ENCODE measurements at regions not wholly inside any gene's neighbourhood (a gene's known extent, or its start where the extent isn't known, plus 50 kb on each side); places are given as distances from the start of the nearest gene placed in this dataset.

DNA sequence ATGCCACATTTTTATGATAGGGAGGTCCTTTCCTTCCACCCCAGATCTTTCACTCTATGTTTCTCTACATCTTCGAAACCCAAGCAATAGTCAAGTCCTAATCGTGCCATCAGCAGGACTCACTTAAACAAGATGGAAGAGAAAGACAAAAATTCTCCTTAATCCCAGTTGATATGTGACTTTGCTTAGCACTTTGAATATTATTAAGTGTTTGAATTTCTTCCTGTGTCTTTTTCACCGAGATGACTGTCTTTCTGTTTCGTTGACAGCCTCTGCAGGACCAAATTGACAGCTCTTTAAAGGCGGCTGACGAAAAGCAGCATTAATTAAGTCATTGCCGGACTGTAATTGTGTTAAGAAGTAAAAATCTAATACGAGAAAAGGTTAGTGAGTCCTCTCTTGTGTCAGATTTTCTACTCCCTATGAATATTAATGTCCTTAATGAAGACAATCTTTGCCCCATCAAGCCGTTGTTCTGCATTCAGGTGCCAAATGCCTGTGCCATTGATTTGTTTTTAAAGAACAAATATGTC, 208.8 kb upstream of the TSHZ2 start:
- Histone ChIP-seq H3K4me3 (no peak overlapping the region), H3K9me3 (peaks cover 0 to 4% (median 0%) of the 10 kb centered on the region in 4 donors), H3K27me3 (no peaks in the 10 kb centered on the region), H3K27ac (no peak overlapping the region), H3K36me3 (no peaks in the 10 kb centered on the region), H3K4me1 (peaks cover 0 to 2% (median 0%) of the 10 kb centered on the region in 4 donors)
- 84 to 88% methylated on average over 9 of the region's 9 CpGs for WGBS, 2 donors
- TF ChIP-seq POLR2A (IDR thresholded peaks at IDR 0.05) (no peak), EP300 (IDR thresholded peaks at IDR 0.05) (no peak), CTCF (IDR thresholded peaks at IDR 0.05) (no peak)
- DNase-seq (ENCODE audit: low spot score in 2 of 2), result no peak

DNA sequence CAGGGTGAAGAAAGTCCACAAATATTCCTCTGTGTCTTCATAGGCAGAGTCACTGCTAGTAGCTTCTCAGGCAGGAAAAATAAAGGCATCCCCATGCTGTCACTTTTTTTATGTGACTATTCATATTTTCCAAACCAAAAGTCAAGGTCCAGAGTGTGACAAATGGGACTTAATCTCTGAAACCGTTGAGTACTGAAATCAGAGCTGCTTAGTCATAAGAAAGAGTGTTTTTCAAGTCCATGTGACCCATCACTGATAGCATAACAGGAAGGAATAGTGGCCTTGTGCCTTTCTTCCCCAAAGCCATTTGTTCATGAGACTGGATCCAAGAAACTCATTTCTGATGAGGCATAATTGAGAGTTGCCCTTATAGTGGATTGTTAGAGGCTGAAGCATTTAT, 210.3 kb upstream of the TSHZ2 start:
- DNase-seq (ENCODE audit: low spot score in 2 of 2), result no peak
- 44 to 62% methylated on average over 1 of the region's 1 CpG for WGBS, 2 donors
- Histone ChIP-seq H3K4me1 (no peaks in the 10 kb centered on the region), H3K4me3 (no peak overlapping the region), H3K27me3 (no peaks in the 10 kb centered on the region), H3K9me3 (peaks cover 0 to 4% (median 0%) of the 10 kb centered on the region in 4 donors), H3K27ac (no peak overlapping the region), H3K36me3 (no peaks in the 10 kb centered on the region)
- TF ChIP-seq CTCF (IDR thresholded peaks at IDR 0.05) (no peak), EP300 (IDR thresholded peaks at IDR 0.05) (no peak), POLR2A (IDR thresholded peaks at IDR 0.05) (no peak)

DNA sequence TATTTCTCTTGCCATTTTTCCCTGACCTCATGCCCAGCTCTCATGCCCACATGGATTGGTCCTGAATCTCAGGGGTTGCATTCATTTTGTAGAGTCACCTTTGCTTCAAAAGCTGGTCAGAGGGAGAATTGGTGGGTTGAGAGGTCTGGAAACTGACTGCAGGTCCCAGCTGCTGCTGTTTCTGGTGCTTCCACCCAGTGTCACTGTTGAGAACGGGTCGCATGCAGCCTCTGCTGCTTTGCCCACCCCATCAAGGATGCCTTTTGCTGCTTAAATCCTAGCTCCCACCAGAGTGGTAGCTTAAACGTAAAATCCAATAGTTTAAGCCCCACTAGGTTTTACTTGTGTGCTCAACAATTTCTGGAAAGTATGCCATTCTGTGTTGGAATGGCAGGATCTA, 211.4 kb upstream of the TSHZ2 start:
- Histone ChIP-seq H3K4me1 (no peaks in the 10 kb centered on the region), H3K9me3 (peaks cover 0 to 4% (median 0%) of the 10 kb centered on the region in 4 donors), H3K27me3 (no peaks in the 10 kb centered on the region), H3K4me3 (no peak overlapping the region), H3K36me3 (no peaks in the 10 kb centered on the region), H3K27ac (no peak overlapping the region)
- no peak for DNase-seq (ENCODE audit: low spot score in 2 of 2)
- no peak for TF ChIP-seq EP300 (IDR thresholded peaks at IDR 0.05)
- no peak for TF ChIP-seq CTCF (IDR thresholded peaks at IDR 0.05)
- TF ChIP-seq POLR2A (IDR thresholded peaks at IDR 0.05), result no peak
- WGBS, 2 donors, result 83 to 93% methylated on average over 3 of the region's 3 CpGs

- 65 to 77% methylated on average over 3 of the region's 3 CpGs for WGBS, 2 donors
- Histone ChIP-seq H3K9me3 (peaks cover 0 to 8% (median 0%) of the 10 kb centered on the region in 4 donors), H3K27me3 (no peaks in the 10 kb centered on the region), H3K27ac (no peak overlapping the region), H3K4me3 (no peak overlapping the region), H3K36me3 (no peaks in the 10 kb centered on the region), H3K4me1 (no peaks in the 10 kb centered on the region)
- no peak for DNase-seq (ENCODE audit: low spot score in 2 of 2)
- TF ChIP-seq POLR2A (IDR thresholded peaks at IDR 0.05) (no peak), EP300 (IDR thresholded peaks at IDR 0.05) (no peak), CTCF (IDR thresholded peaks at IDR 0.05) (no peak)
These were observed 214.7 kb upstream of the TSHZ2 start for GRCh38 chr20:52757411-52757810.

DNA sequence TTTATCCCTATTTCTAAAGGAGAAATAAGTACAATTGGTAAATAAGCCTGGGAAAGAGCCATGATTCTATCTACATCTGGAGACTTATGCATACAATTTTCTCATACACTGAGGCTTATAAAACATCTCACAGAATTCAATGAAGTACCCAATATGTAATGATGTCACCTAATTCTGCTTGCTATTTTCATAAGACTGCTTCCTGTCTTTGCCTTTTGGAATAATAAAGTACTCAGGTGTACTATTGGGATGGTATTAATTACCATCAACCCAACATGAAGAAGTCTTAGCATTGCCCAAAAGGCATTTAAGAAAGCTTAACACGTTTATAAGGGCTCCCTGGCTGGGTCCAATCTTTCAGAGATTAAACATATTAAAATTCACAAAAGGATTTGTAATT, 216.4 kb upstream of the TSHZ2 start:
- Histone ChIP-seq H3K27me3 (no peaks in the 10 kb centered on the region), H3K9me3 (peaks cover 0 to 5% (median 0%) of the 10 kb centered on the region in 4 donors), H3K4me3 (no peak overlapping the region), H3K27ac (no peak overlapping the region), H3K36me3 (no peaks in the 10 kb centered on the region), H3K4me1 (no peaks in the 10 kb centered on the region)
- TF ChIP-seq CTCF (IDR thresholded peaks at IDR 0.05), result no peak
- TF ChIP-seq EP300 (IDR thresholded peaks at IDR 0.05), result no peak
- no peak for TF ChIP-seq POLR2A (IDR thresholded peaks at IDR 0.05)
- DNase-seq (ENCODE audit: low spot score in 2 of 2), result no peak
- 33 to 60% methylated on average over 1 of the region's 1 CpG for WGBS, 2 donors

Data from tibial nerve (tissue), 4 donors.